Myocyte (in vitro differentiated cells): ENCODE measurements at regions not wholly inside any gene's neighbourhood (a gene's known extent, or its start where the extent isn't known, plus 50 kb on each side); places are given as distances from the start of the nearest gene placed in this dataset. TPM values are rescaled to one million over a fixed set of nuclear protein-coding genes. Genes with fewer than 3 reads are reported as not detected.
A peak's percentile ranks its signal among the peaks of the same experiment; 100 is the strongest.

Source experiments
- DNase-seq: peaks from one replicate; pipeline ENCODE4 v3.0.0-alpha.2; 2012; ENCODE audit warnings: low read depth
- microRNA counts: library from miRNA; unstranded; fragments of <30 nt; microRNA quantifications from one replicate; lab custom pipeline; 2016
- microRNA-seq: library from miRNA; unstranded; fragments of <30 nt; microRNA quantifications from one replicate; pipeline ENCODE4, GENCODE V29; 2016

GRCh38 chr4:127555106-127555505 is 77.7 kb upstream of the INTU start:
- no peak for DNase-seq

DNA sequence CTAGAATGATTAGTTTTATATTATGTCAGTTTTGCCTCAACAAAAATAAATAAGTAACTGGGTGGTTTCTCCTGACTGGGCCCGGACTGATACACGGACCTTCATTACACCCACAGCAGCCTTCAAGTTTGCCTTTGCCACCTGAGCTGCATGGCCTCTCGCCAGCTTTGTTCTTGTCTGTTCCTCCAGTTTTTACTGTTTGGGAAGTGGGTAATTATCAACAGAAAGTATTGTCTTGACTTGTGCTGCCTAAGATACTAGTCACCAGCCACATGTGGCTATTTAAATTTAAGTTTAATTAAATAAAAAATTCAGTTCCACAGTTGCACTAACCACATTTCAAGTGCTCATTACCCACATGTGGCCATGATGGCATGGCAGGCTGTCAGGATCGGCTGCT is 74.7 kb upstream of the INTU start:
- no peak for DNase-seq

DNA sequence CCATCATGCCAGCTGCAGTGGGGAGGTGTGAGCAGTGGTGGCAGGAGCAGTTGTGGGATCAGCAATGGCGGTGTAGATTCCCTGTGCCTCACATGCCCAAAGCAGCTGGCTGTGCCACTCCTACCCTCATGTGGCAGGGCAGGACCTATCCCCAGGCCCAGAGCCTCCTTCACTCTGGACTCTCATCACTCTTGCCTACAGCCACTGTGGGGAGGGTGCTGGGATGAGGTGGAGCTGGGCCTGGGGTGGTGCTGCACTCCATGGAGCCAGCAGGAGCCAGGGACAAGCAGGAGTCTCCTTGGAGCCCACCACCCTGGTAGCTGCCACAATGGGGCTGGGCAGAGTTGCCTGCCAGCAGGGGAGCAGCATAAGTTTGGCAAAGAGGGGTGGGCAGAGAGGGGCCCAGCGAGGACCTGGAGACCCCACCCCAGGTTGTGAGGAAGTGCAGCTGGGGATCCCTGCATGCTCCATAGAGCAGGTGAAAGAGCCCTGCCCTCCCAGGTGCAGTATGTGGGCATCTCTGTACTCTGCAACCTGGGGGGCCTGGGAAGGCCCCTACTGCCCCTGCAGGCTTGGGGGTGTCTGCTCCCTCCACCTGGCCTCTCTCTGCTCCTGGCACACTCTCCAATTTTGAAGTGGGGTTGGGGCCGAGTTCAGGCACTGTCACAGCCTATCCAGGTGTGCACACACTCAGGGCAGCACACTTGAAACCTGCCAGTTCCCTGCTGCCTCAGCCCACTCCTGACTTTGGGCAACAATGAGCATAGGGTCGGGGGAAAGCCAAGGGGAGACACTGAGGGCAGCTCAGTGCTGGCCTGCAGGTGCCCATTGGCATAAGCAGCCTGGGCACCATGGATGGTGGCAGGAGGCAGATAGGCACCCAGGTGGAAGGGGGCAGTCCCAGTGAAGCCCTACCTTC is 74.0 kb upstream of the INTU start:
- peak; percentile 87 for DNase-seq

- DNase-seq, result no peak
Measured at GRCh38 chr4:127559981-127560380, 72.8 kb upstream of the INTU start.

GRCh38 chr4:127560755-127561154 is 72.0 kb upstream of the INTU start:
- DNase-seq, result no peak

DNA sequence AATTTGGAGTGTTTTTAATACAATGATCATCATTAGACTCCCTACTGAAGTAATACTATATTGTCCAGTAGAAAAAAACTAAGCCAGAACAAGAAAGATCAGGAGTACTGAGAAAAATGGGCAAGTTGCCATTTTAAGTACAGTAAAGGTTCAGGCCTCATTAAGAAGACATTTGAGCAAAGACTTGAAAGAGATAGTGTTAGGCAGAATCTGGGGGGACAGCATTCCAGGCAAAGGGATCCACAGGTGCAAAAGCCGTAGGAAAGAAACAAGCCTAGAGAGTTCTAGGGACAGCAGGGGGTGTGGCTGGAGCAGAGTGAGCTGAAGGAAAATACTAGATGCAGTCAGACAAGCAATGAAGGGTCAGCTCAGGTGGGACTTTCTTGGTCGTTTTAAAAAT is 58.1 kb upstream of the INTU start:
- DNase-seq, result no peak

DNA sequence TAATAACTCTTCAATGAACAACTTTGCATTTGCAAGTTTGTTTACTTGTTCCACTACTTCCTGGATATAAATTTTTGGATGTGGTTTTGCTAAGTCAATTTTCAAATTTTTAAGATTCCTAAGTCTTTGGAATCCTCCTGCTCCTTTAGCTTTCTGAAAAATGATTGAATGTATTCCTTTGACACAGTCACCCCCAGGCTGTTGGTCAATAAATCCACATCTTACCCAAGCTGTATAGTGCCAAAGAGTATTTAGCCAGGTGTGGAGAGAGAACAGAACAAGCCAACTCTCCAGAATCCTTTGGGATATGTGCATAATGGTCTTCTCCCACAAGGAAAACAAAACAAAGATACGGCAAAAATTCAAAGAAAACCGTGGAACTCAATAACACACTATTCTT is 56.9 kb upstream of the INTU start:
- no peak for DNase-seq

DNA sequence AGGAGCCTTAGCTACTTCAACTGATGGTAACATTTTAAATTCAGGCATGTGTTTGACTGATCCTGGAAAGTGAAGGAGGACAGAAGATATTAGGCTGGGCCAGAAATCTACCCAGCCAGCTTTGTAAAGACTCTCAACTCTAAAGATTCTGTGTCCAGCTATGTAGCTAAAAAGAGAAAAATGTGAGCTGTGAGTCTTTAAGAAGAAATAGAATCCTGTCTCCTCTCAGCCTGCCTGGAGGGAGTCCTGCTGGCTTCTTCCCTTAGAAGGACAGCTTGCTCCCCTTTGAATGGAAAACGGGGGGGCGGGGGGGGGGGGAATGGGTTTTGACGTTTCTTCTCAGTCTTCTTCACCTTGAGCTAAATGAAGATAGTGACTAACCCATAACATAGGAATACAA is 54.3 kb upstream of the INTU start:
- no peak for DNase-seq

DNA sequence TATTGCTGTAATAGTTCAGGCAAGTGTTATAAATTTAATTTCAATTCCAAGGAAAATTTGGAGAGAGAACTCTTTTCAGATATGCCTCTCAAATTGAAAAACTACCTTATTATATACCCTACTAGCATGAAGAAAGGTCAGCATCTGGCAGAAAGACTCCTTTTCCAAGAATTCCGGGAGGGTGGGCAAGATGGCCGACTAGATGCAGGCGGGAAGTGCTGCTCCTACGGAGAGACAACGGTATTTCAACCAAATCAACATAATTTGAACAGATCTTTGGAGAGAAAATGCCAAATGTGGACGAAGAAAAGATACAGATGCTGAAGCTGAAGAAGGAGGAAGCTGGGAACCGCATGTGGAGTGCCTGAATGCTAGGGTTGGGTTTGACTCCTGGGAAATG is 53.8 kb upstream of the INTU start:
- DNase-seq, result no peak

DNA sequence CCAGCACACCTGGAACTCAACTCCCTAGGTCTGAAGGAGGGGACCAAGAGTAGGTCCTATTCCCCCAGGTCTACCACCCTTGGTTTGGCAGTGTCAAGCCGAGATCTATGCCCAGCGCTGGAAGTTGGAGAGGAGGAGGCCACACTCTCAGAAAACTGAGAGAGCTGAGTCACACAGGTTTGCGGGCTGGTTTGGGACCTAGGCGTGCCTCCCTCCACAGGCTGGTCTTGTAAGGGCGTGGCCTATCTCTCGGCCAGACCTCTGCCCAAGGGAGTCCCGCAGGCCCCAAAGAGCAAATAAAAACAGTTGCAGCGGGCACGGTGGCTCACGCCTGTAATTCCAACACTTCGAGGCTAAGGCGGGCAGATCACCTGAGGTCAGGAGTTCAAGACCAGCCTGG is 52.9 kb upstream of the INTU start:
- DNase-seq, result no peak

- no peak for DNase-seq
Measured at GRCh38 chr4:127580300-127580699, 52.5 kb upstream of the INTU start.

DNA sequence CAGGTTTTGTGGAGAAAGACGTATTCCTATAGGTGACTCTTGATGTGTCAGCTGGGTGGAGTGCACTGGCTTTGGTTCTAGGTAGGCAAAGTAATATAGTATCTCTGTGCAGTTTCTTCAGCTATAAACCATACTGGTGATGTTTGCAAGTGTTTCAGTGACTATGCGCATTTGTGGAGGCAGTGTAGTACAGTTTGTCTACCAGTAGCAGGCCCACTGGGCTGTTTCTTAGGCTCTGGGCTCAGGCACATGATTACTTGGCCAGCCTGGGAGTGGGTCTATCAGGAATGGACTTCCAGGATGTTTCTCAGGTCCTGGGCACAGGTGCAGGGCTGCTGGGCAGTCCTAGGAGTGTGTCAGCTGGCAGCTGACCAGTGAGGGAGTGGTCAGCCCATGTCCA is 51.9 kb upstream of the INTU start:
- no peak for DNase-seq

MicroRNAs encoded in the stretch of these regions (microRNA counts, 767-probe panel; counts per million panel counts)
- microRNA hsa-miR-2054 (lab: Ali Mortazavi, UCI), result not detected

Small RNAs in the stretch of these regions (microRNA-seq; reads per million reads assigned to microRNA genes)
- not detected for gene MIR2054
